Loucy (cell line): ENCODE measurements at regions not wholly inside any gene's neighbourhood (a gene's known extent, or its start where the extent isn't known, plus 50 kb on each side); places are given as distances from the start of the nearest gene placed in this dataset.

Source experiments
- H2AFZ ChIP-seq: fragments of 200-600 bp; sonication (generic); 2 replicates; pipeline ENCODE4 v1.6.0; 2016; ENCODE audit warnings: antibody characterized with exemption, mild to moderate bottlenecking, low read length, moderate library complexity
- H3F3A ChIP-seq: fragments of 200-600 bp; 2 replicates; pipeline ENCODE4 v1.6.0; 2016; ENCODE audit warnings: antibody characterized with exemption, low read depth, mild to moderate bottlenecking
- H3K27me3 ChIP-seq: fragments of 200-600 bp; sonication (generic); 2 replicates; pipeline ENCODE4 v1.6.1; 2014; ENCODE audit warnings: low read length, mild to moderate bottlenecking; ENCODE audit not compliant: insufficient read depth, poor library complexity, severe bottlenecking
- H3K36me3 ChIP-seq: fragments of 200-600 bp; sonication (generic); 2 replicates; pipeline ENCODE4 v1.6.1; 2016; ENCODE audit warnings: low read length; ENCODE audit not compliant: insufficient read depth
- H3K4me1 ChIP-seq: fragments of 200-600 bp; sonication (generic); 2 replicates; pipeline ENCODE4 v1.5.1; 2014; ENCODE audit warnings: low read length, mild to moderate bottlenecking; ENCODE audit not compliant: insufficient read depth, poor library complexity, severe bottlenecking
- H3K4me2 ChIP-seq: fragments of 200-600 bp; sonication (generic); 2 replicates; pipeline ENCODE4 v1.6.0; 2014; ENCODE audit warnings: antibody characterized with exemption, low read length, low read depth, mild to moderate bottlenecking; ENCODE audit not compliant: poor library complexity, severe bottlenecking
- H3K4me3 ChIP-seq: fragments of 200-600 bp; sonication (generic); 2 replicates; pipeline ENCODE4 v1.5.1; 2014; ENCODE audit warnings: low read length, mild to moderate bottlenecking, mixed read lengths; ENCODE audit not compliant: poor library complexity, severe bottlenecking
- H3K79me2 ChIP-seq: fragments of 200-600 bp; sonication (generic); 2 replicates; pipeline ENCODE4 v1.6.1; 2014; ENCODE audit warnings: low read length; ENCODE audit not compliant: insufficient read depth
- H3K9ac ChIP-seq: fragments of 200-600 bp; sonication (generic); 2 replicates; pipeline ENCODE4 v1.6.0; 2014; ENCODE audit warnings: mild to moderate bottlenecking, low read depth, low read length, moderate library complexity; ENCODE audit not compliant: poor library complexity, severe bottlenecking
- H3K9me2 ChIP-seq: fragments of 200-600 bp; sonication (generic); replicated peaks from 2 replicates; pipeline ENCODE4 v1.6.1; 2016; ENCODE audit warnings: low read depth, low read length, mixed read lengths
- H3K9me3 ChIP-seq: fragments of 200-600 bp; sonication (generic); 2 replicates; pipeline ENCODE4 v1.6.1; 2014; ENCODE audit warnings: mild to moderate bottlenecking, antibody characterized with exemption, low read length, low read depth; ENCODE audit not compliant: insufficient read depth
- H4K20me1 ChIP-seq: fragments of 200-600 bp; sonication (generic); 2 replicates; pipeline ENCODE4 v1.6.0; 2014; ENCODE audit warnings: antibody characterized with exemption, low read length, mild to moderate bottlenecking; ENCODE audit not compliant: insufficient read depth, poor library complexity, severe bottlenecking
- CTCF ChIP-seq: fragments of 200-600 bp; sonication (generic); conservative IDR thresholded peaks from 2 replicates; pipeline ENCODE4 v1.5.1; 2014; ENCODE audit warnings: mild to moderate bottlenecking, antibody characterized with exemption, low read length
- EZH2phosphoT487 ChIP-seq: fragments of 200-600 bp; IDR thresholded peaks from 2 replicates; pipeline ENCODE4 v1.6.1; 2018; ENCODE audit warnings: antibody characterized with exemption, mild to moderate bottlenecking, moderate library complexity, borderline replicate concordance

- H3F3A ChIP-seq, result no peaks in the 10 kb centered on the region
- no peaks in the 10 kb centered on the region for H3K27me3 ChIP-seq
- H3K9me3 ChIP-seq, result no peaks in the 10 kb centered on the region
- H3K79me2 ChIP-seq, result no peaks in the 10 kb centered on the region
- no peaks in the 10 kb centered on the region for H3K36me3 ChIP-seq
- H3K4me3 ChIP-seq, result no peak overlapping the region
- H3K4me2 ChIP-seq, result no peak overlapping the region
- no peak overlapping the region for H3K9ac ChIP-seq
- no peaks in the 10 kb centered on the region for H3K9me2 ChIP-seq
- TF ChIP-seq EZH2phosphoT487, result no peak
- no peak for TF ChIP-seq CTCF
- no peak overlapping the region for H2AFZ ChIP-seq
- H4K20me1 ChIP-seq, result no peaks in the 10 kb centered on the region
- peaks cover 6% of the 10 kb centered on the region for H3K4me1 ChIP-seq
Observed at GRCh38 chr1:229203030-229203751, 67.7 kb upstream of the RAB4A start.

- H3K79me2 ChIP-seq, result no peaks in the 10 kb centered on the region
- no peaks in the 10 kb centered on the region for H3K36me3 ChIP-seq
- H3K9me2 ChIP-seq, result no peaks in the 10 kb centered on the region
- no peak overlapping the region for H3K4me2 ChIP-seq
- no peak overlapping the region for H2AFZ ChIP-seq
- no peaks in the 10 kb centered on the region for H3F3A ChIP-seq
- H3K27me3 ChIP-seq, result no peaks in the 10 kb centered on the region
- no peak overlapping the region for H3K4me3 ChIP-seq
- peaks cover 6% of the 10 kb centered on the region for H3K4me1 ChIP-seq
- H4K20me1 ChIP-seq, result no peaks in the 10 kb centered on the region
- H3K9me3 ChIP-seq, result no peaks in the 10 kb centered on the region
- TF ChIP-seq EZH2phosphoT487, result no peak
- TF ChIP-seq CTCF, result no peak
- no peak overlapping the region for H3K9ac ChIP-seq
Observed at GRCh38 chr1:229203991-229204632, 66.8 kb upstream of the RAB4A start.

- H4K20me1 ChIP-seq, result no peaks in the 10 kb centered on the region
- no peaks in the 10 kb centered on the region for H3K9me2 ChIP-seq
- H3K9ac ChIP-seq, result no peak overlapping the region
- no peaks in the 10 kb centered on the region for H3K79me2 ChIP-seq
- H3F3A ChIP-seq, result no peaks in the 10 kb centered on the region
- TF ChIP-seq CTCF (no peak), EZH2phosphoT487 (no peak)
- no peak overlapping the region for H3K4me3 ChIP-seq
- no peaks in the 10 kb centered on the region for H3K36me3 ChIP-seq
- no peak overlapping the region for H2AFZ ChIP-seq
- no peaks in the 10 kb centered on the region for H3K27me3 ChIP-seq
- H3K4me2 ChIP-seq, result no peak overlapping the region
- no peaks in the 10 kb centered on the region for H3K9me3 ChIP-seq
- H3K4me1 ChIP-seq, result peaks cover 3% of the 10 kb centered on the region
Observed at GRCh38 chr1:229204921-229205777, 65.8 kb upstream of the RAB4A start.
